SK-N-SH (cell line): ENCODE measurements at regions not wholly inside any gene's neighbourhood (a gene's known extent, or its start where the extent isn't known, plus 50 kb on each side); places are given as distances from the start of the nearest gene placed in this dataset.

Source experiments
- CTCF ChIA-PET: fragments of 300-600, 350-600 bp; formaldehyde crosslinking; extraction: SDS; loops from one replicate; lab custom pipeline; 2021; lab: Yijun Ruan, JAX
- POLR2A ChIA-PET: fragments of 350-600 bp; sonication (Branson Sonifier 250); formaldehyde crosslinking; extraction: SDS; loops from one replicate; lab custom pipeline; 2020; ENCODE audit warnings: antibody characterized with exemption, inconsistent platforms; lab: Yijun Ruan, JAX
- DNase-seq: peaks from one replicate; pipeline ENCODE4 v3.0.0; 2012
- H2AFZ ChIP-seq: fragments of 200-600 bp; sonication (generic); 2 replicates; pipeline ENCODE4 v1.8.1; 2016; ENCODE audit warnings: antibody characterized with exemption, mild to moderate bottlenecking, low read depth
- H3F3A ChIP-seq: fragments of 200-600 bp; sonication (generic); replicated peaks from 2 replicates; pipeline ENCODE3; 2016; ENCODE audit warnings: antibody characterized with exemption, mild to moderate bottlenecking; ENCODE audit not compliant: insufficient read depth
- H3K27ac ChIP-seq, 2 experiments: fragments of 200-500 bp in 1 of 2; fragments of 200-600 bp in 1 of 2; sonication (Bioruptor generic) in 1 of 2; sonication (generic), shearing (Covaris generic) in 1 of 2; 2 replicates each; pipeline versions ENCODE4 v1.5.1 to v1.6.1; 2014 to 2016; ENCODE audit warnings: low read depth in 2 of 2, inconsistent platforms in 1 of 2, low read length in 1 of 2, mild to moderate bottlenecking in 1 of 2, mixed read lengths in 1 of 2
- H3K27me3 ChIP-seq: fragments of 200-600 bp; sonication (generic), shearing (Covaris generic); 2 replicates; pipeline ENCODE4 v1.6.1; 2016; ENCODE audit warnings: mixed run types; ENCODE audit not compliant: insufficient read depth
- H3K36me3 ChIP-seq, 2 experiments: fragments of 200-500 bp in 1 of 2; fragments of 200-600 bp in 1 of 2; sonication (Bioruptor generic) in 1 of 2; sonication (generic) in 1 of 2; replicated peaks in 1 of 2; 2 replicates each; pipeline versions ENCODE3 to v1.5.1; 2014 to 2016; ENCODE audit warnings: low read length in 1 of 2, mild to moderate bottlenecking in 1 of 2; ENCODE audit not compliant: insufficient read depth in 2 of 2, control insufficient read depth in 1 of 2
- H3K4me1 ChIP-seq, 2 experiments: fragments of 200-500 bp in 1 of 2; fragments of 200-600 bp in 1 of 2; sonication (Bioruptor generic) in 1 of 2; sonication (generic), shearing (Covaris generic) in 1 of 2; 2 replicates each; pipeline versions ENCODE4 v1.5.1 to v1.6.1; 2014 to 2016; ENCODE audit warnings: low read depth in 1 of 2, low read length in 1 of 2, mixed run types in 1 of 2; ENCODE audit not compliant: insufficient read depth in 2 of 2, control insufficient read depth in 1 of 2
- H3K4me2 ChIP-seq: fragments of 200-600 bp; sonication (generic), shearing (Covaris generic); 2 replicates; pipeline ENCODE4 v1.6.1; 2017; ENCODE audit warnings: mixed run types
- H3K4me3 ChIP-seq, 2 experiments: fragments of 200-500 bp in 1 of 2; fragments of 200-600 bp in 1 of 2; sonication (Bioruptor generic) in 1 of 2; sonication (generic), shearing (Covaris generic) in 1 of 2; 2 replicates each; pipeline versions ENCODE4 v1.5.1 to v1.8.1; 2014 to 2016; ENCODE audit warnings: low read depth in 2 of 2, inconsistent platforms in 1 of 2, low read length in 1 of 2, mild to moderate bottlenecking in 1 of 2, mixed read lengths in 1 of 2, moderate library complexity in 1 of 2
- H3K79me2 ChIP-seq: fragments of 200-600 bp; sonication (generic); 2 replicates; pipeline ENCODE4 v1.8.1; 2017; ENCODE audit warnings: mild to moderate bottlenecking; ENCODE audit not compliant: insufficient read depth
- H3K9ac ChIP-seq: fragments of 200-600 bp; sonication (generic); 2 replicates; pipeline ENCODE4 v1.6.1; 2017; ENCODE audit warnings: mixed run types
- H3K9me2 ChIP-seq: fragments of 200-600 bp; sonication (generic); 2 replicates; pipeline ENCODE4 v1.6.1; 2017; ENCODE audit warnings: mixed run types
- H3K9me3 ChIP-seq: fragments of 200-600 bp; sonication (generic); 2 replicates; pipeline ENCODE4 v1.6.1; 2017; ENCODE audit warnings: mixed run types, mild to moderate bottlenecking, moderate library complexity
- H4K20me1 ChIP-seq: fragments of 200-600 bp; sonication (generic); 2 replicates; pipeline ENCODE4 v1.6.1; 2017; ENCODE audit warnings: mild to moderate bottlenecking, mixed run types; ENCODE audit not compliant: insufficient read depth
- CHD2 ChIP-seq: fragments of 150-350 bp; IDR thresholded peaks from 2 replicates; pipeline ENCODE4 v1.6.1; 2018; ENCODE audit warnings: low read length; ENCODE audit not compliant: partially characterized antibody
- ELF1 ChIP-seq: IDR thresholded peaks from 2 replicates; pipeline ENCODE4 v1.4.0; 2012
- FOXJ3 ChIP-seq: sonication (generic); formaldehyde crosslinking; IDR thresholded peaks from 2 replicates; pipeline ENCODE4 v1.5.1; 2020; ENCODE audit warnings: mild to moderate bottlenecking, missing genetic modification reagents
- GABPA ChIP-seq: IDR thresholded peaks from 2 replicates; pipeline ENCODE4 v1.4.0; 2012; ENCODE audit warnings: low read depth, mild to moderate bottlenecking
- IRF3 ChIP-seq: fragments of 150-350 bp; IDR thresholded peaks from 2 replicates; pipeline ENCODE4 v1.6.1; 2016; ENCODE audit warnings: mild to moderate bottlenecking, low read depth, low read length
- JUND ChIP-seq: IDR thresholded peaks from 2 replicates; pipeline ENCODE4 v1.4.0; 2012
- NRF1 ChIP-seq: IDR thresholded peaks from 2 replicates; pipeline ENCODE4 v1.6.1; 2012; ENCODE audit warnings: low read depth, mild to moderate bottlenecking, low read length
- PBX3 ChIP-seq: IDR thresholded peaks from 2 replicates; pipeline ENCODE4; 2012
- RCOR1 ChIP-seq: fragments of 150-350 bp; IDR thresholded peaks from 2 replicates; pipeline ENCODE4 v1.6.1; 2017; ENCODE audit warnings: antibody characterized with exemption, low read length
- RFX5 ChIP-seq: IDR thresholded peaks from 2 replicates; pipeline ENCODE4 v1.6.1; 2012; ENCODE audit warnings: mild to moderate bottlenecking, improper control_type of control experiment, low read length
- SIN3A ChIP-seq: IDR thresholded peaks from 2 replicates; pipeline ENCODE4 v1.6.1; 2012; ENCODE audit warnings: low read depth, mild to moderate bottlenecking, low read length, moderate library complexity, borderline replicate concordance
- TCF12 ChIP-seq: IDR thresholded peaks from 2 replicates; pipeline ENCODE4 v1.4.0; 2012
- TEAD4 ChIP-seq: IDR thresholded peaks from 2 replicates; pipeline ENCODE4 v1.4.0; 2012; ENCODE audit warnings: mild to moderate bottlenecking, borderline replicate concordance; ENCODE audit not compliant: insufficient read depth
- ZBTB33 ChIP-seq: IDR thresholded peaks from 2 replicates; pipeline ENCODE4 v1.4.0; 2012; ENCODE audit warnings: low read depth, borderline replicate concordance
- WGBS: methylation state at CpG from one replicate; pipeline ENCODE4 v1.1.6; 2017; ENCODE audit warnings: low lambda C conversion rate; 5-methylcytosine and 5-hydroxymethylcytosine counted together
- TF ChIP-seq, protein P1 (sequence below): IDR thresholded peaks from 2 replicates; pipeline ENCODE4 v1.6.1; 2012; ENCODE audit warnings: mild to moderate bottlenecking, low read depth, low read length, moderate library complexity

GRCh38 chr15:58346361-58346760, 85.4 kb upstream of the LIPC start:
- no peaks in the 10 kb centered on the region for H3K79me2 ChIP-seq
- no peak overlapping the region for H3K4me3 ChIP-seq
- no peaks in the 10 kb centered on the region for H3K9me2 ChIP-seq
- no peak overlapping the region for H3K9ac ChIP-seq
- 86% methylated on average over 3 of the region's 3 CpGs for WGBS
- H3K27ac ChIP-seq = no peak overlapping the region
- ChIA-PET POLR2A (no interaction called here), CTCF (no interaction called here)
- no peaks in the 10 kb centered on the region for H4K20me1 ChIP-seq
- H3K4me1 ChIP-seq = no peaks in the 10 kb centered on the region
- no peak for TF ChIP-seq ZBTB33
- no peak for TF ChIP-seq FOXJ3 (CRISPR knock-in tag)
- no peak for TF ChIP-seq RFX5
- TF ChIP-seq PBX3 = no peak
- no peak for TF ChIP-seq JUND
- TF ChIP-seq NRF1 = no peak
- no peaks in the 10 kb centered on the region for H3F3A ChIP-seq
- no peaks in the 10 kb centered on the region for H3K9me3 ChIP-seq
- no peaks in the 10 kb centered on the region for H3K36me3 ChIP-seq
- no peak overlapping the region for H3K4me2 ChIP-seq
- H3K27me3 ChIP-seq = no peaks in the 10 kb centered on the region; the same call in 1 of the 2 replicates
- no peak overlapping the region for H2AFZ ChIP-seq
- DNase-seq = no peak

GRCh38 chr15:58348095-58348812, 83.5 kb upstream of the LIPC start:
- Histone ChIP-seq H2AFZ (no peak overlapping the region), H3F3A (no peaks in the 10 kb centered on the region), H3K79me2 (no peaks in the 10 kb centered on the region), H3K4me2 (no peak overlapping the region), H3K4me1 (no peaks in the 10 kb centered on the region), H3K9me3 (no peaks in the 10 kb centered on the region), H4K20me1 (no peaks in the 10 kb centered on the region), H3K9me2 (no peaks in the 10 kb centered on the region), H3K9ac (no peak overlapping the region), H3K36me3 (no peaks in the 10 kb centered on the region), H3K4me3 (no peak overlapping the region), H3K27ac (no peak overlapping the region), H3K27me3 (no peaks in the 10 kb centered on the region; the same call in 1 of the 2 replicates)
- ChIA-PET POLR2A (no interaction called here), CTCF (no interaction called here)
- DNase-seq = no peak
- TF ChIP-seq ELF1 (no peak), ZBTB33 (no peak), NRF1 (no peak), IRF3 (no peak), TCF12 (no peak), FOXJ3 (CRISPR knock-in tag) (no peak), TEAD4 (no peak), RCOR1 (no peak), SIN3A (no peak), GABPA (no peak), CHD2 (no peak)
- TF ChIP-seq, protein P1, sequence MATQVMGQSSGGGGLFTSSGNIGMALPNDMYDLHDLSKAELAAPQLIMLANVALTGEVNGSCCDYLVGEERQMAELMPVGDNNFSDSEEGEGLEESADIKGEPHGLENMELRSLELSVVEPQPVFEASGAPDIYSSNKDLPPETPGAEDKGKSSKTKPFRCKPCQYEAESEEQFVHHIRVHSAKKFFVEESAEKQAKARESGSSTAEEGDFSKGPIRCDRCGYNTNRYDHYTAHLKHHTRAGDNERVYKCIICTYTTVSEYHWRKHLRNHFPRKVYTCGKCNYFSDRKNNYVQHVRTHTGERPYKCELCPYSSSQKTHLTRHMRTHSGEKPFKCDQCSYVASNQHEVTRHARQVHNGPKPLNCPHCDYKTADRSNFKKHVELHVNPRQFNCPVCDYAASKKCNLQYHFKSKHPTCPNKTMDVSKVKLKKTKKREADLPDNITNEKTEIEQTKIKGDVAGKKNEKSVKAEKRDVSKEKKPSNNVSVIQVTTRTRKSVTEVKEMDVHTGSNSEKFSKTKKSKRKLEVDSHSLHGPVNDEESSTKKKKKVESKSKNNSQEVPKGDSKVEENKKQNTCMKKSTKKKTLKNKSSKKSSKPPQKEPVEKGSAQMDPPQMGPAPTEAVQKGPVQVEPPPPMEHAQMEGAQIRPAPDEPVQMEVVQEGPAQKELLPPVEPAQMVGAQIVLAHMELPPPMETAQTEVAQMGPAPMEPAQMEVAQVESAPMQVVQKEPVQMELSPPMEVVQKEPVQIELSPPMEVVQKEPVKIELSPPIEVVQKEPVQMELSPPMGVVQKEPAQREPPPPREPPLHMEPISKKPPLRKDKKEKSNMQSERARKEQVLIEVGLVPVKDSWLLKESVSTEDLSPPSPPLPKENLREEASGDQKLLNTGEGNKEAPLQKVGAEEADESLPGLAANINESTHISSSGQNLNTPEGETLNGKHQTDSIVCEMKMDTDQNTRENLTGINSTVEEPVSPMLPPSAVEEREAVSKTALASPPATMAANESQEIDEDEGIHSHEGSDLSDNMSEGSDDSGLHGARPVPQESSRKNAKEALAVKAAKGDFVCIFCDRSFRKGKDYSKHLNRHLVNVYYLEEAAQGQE = no peak
- WGBS = 24% methylated on average over 1 of the region's 1 CpG
